WTC11 (cell line): ENCODE measurements at regions not wholly inside any gene's neighbourhood (a gene's known extent, or its start where the extent isn't known, plus 50 kb on each side); places are given as distances from the start of the nearest gene placed in this dataset.

Source experiments
- RELA ChIP-seq: sonication (generic); formaldehyde crosslinking; IDR thresholded peaks from 2 replicates; pipeline ENCODE4 v1.8.1; 2022; ENCODE audit warnings: missing genetic modification reagents, mild to moderate bottlenecking, borderline replicate concordance
- ZNF138 ChIP-seq: sonication (generic); formaldehyde crosslinking; conservative IDR thresholded peaks from 2 replicates; pipeline ENCODE4 v1.8.1; 2022; ENCODE audit warnings: mild to moderate bottlenecking, moderate library complexity, missing genetic modification reagents
- TF ChIP-seq, protein P1 (sequence below): fragments of 200-600 bp; IDR thresholded peaks from 2 replicates; pipeline ENCODE4 v1.8.0; 2022; ENCODE audit warnings: antibody characterized with exemption
- TF ChIP-seq, protein P2 (sequence below): sonication (generic); formaldehyde crosslinking; IDR thresholded peaks from 2 replicates; pipeline ENCODE4 v1.8.1; 2023; ENCODE audit warnings: mild to moderate bottlenecking, missing genetic modification reagents, borderline replicate concordance
- TF ChIP-seq, protein P3 (sequence below): sonication (generic); formaldehyde crosslinking; IDR thresholded peaks from 2 replicates; pipeline ENCODE4 v1.8.1; 2023; ENCODE audit warnings: mild to moderate bottlenecking, missing genetic modification reagents, moderate library complexity

DNA sequence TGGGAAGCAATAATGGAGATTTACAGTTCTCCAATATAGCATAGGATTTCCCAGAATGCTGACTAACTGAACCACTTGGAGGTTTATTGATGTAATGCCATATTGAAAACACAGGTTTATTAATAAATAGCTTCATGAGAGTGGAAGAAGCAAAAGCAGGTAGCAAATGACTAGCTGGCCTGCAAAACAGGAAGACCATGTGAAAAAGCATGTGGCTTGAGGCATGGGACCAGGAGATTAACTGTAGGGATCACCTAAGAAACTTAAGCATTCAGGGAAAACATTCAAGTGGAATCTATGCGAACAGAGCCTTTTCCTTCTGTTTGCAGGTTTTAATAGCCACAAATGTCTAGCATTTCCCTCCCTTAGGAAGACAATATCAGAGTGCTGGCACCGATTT lies 679.7 kb downstream of the ZEB2 start:
- TF ChIP-seq, protein P1, sequence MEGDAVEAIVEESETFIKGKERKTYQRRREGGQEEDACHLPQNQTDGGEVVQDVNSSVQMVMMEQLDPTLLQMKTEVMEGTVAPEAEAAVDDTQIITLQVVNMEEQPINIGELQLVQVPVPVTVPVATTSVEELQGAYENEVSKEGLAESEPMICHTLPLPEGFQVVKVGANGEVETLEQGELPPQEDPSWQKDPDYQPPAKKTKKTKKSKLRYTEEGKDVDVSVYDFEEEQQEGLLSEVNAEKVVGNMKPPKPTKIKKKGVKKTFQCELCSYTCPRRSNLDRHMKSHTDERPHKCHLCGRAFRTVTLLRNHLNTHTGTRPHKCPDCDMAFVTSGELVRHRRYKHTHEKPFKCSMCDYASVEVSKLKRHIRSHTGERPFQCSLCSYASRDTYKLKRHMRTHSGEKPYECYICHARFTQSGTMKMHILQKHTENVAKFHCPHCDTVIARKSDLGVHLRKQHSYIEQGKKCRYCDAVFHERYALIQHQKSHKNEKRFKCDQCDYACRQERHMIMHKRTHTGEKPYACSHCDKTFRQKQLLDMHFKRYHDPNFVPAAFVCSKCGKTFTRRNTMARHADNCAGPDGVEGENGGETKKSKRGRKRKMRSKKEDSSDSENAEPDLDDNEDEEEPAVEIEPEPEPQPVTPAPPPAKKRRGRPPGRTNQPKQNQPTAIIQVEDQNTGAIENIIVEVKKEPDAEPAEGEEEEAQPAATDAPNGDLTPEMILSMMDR = no peak
- TF ChIP-seq, protein P2, sequence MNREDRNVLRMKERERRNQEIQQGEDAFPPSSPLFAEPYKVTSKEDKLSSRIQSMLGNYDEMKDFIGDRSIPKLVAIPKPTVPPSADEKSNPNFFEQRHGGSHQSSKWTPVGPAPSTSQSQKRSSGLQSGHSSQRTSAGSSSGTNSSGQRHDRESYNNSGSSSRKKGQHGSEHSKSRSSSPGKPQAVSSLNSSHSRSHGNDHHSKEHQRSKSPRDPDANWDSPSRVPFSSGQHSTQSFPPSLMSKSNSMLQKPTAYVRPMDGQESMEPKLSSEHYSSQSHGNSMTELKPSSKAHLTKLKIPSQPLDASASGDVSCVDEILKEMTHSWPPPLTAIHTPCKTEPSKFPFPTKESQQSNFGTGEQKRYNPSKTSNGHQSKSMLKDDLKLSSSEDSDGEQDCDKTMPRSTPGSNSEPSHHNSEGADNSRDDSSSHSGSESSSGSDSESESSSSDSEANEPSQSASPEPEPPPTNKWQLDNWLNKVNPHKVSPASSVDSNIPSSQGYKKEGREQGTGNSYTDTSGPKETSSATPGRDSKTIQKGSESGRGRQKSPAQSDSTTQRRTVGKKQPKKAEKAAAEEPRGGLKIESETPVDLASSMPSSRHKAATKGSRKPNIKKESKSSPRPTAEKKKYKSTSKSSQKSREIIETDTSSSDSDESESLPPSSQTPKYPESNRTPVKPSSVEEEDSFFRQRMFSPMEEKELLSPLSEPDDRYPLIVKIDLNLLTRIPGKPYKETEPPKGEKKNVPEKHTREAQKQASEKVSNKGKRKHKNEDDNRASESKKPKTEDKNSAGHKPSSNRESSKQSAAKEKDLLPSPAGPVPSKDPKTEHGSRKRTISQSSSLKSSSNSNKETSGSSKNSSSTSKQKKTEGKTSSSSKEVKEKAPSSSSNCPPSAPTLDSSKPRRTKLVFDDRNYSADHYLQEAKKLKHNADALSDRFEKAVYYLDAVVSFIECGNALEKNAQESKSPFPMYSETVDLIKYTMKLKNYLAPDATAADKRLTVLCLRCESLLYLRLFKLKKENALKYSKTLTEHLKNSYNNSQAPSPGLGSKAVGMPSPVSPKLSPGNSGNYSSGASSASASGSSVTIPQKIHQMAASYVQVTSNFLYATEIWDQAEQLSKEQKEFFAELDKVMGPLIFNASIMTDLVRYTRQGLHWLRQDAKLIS (CRISPR knock-in tag) = no peak
- no peak for TF ChIP-seq ZNF138
- no peak for TF ChIP-seq RELA
- TF ChIP-seq, protein P3, sequence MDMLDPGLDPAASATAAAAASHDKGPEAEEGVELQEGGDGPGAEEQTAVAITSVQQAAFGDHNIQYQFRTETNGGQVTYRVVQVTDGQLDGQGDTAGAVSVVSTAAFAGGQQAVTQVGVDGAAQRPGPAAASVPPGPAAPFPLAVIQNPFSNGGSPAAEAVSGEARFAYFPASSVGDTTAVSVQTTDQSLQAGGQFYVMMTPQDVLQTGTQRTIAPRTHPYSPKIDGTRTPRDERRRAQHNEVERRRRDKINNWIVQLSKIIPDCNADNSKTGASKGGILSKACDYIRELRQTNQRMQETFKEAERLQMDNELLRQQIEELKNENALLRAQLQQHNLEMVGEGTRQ (CRISPR knock-in tag) = no peak
